ENCODE measurements at regions not wholly inside any gene's neighbourhood (a gene's known extent, or its start where the extent isn't known, plus 50 kb on each side); places are given as distances from the start of the nearest gene placed in this dataset.

GRCh38 chr2:208638059-208638458, 231.5 kb downstream of the PTH2R start (continued):
- no peak for TF ChIP-seq CHD2 (IDR thresholded peaks at IDR 0.05; ENCODE audit: low read length, partially characterized antibody)
- no peak for TF ChIP-seq GATA2 (CRISPR knock-in tag; IDR thresholded peaks at IDR 0.05)
- no peak for TF ChIP-seq TEAD4 (IDR thresholded peaks at IDR 0.05; ENCODE audit: borderline replicate concordance, insufficient read depth)
- TF ChIP-seq FOXJ3 (CRISPR knock-in tag; IDR thresholded peaks at IDR 0.05) = no peak
- no peak for TF ChIP-seq MAX (IDR thresholded peaks at IDR 0.05; ENCODE audit: low read depth)
- TF ChIP-seq CTCF (IDR thresholded peaks at IDR 0.05) = no peak

GRCh38 chr2:208642125-208642779, 235.7 kb downstream of the PTH2R start:
- no peaks in the 10 kb centered on the region for H3K9me3 ChIP-seq
- DNase-seq = no peak
- CTCF ChIA-PET = interaction anchor here (1.5 kb wide), 1 partner anchor 10 kb away, joined by 4 read pairs; no protein-coding TSS in a partner anchor
- no peak overlapping the region for H3K4me2 ChIP-seq
- H3K9ac ChIP-seq = no peak overlapping the region
- H3F3A ChIP-seq (replicated peaks; ENCODE audit: insufficient read depth) = no peaks in the 10 kb centered on the region
- no peak overlapping the region for H3K27ac ChIP-seq (ENCODE audit: low read depth in 2 of 2, low read length in 1 of 2)
- H3K79me2 ChIP-seq (ENCODE audit: insufficient read depth) = no peaks in the 10 kb centered on the region
- no peak overlapping the region for H2AFZ ChIP-seq (ENCODE audit: low read depth)
- POLR2A ChIA-PET = no interaction called here
- H3K4me1 ChIP-seq (ENCODE audit: control insufficient read depth in 1 of 2, insufficient read depth in 2 of 2, low read depth in 1 of 2, low read length in 1 of 2) = no peaks in the 10 kb centered on the region
- no peaks in the 10 kb centered on the region for H4K20me1 ChIP-seq (ENCODE audit: insufficient read depth)
- WGBS (ENCODE audit: low lambda C conversion rate) = 0% methylated on average over 2 of the region's 2 CpGs
- H3K4me3 ChIP-seq (ENCODE audit: low read depth in 2 of 2, low read length in 1 of 2) = no peak overlapping the region
- H3K36me3 ChIP-seq (replicated peaks in 1 of 2; ENCODE audit: control insufficient read depth in 1 of 2, insufficient read depth in 2 of 2, low read length in 1 of 2) = no peaks in the 10 kb centered on the region
- TF ChIP-seq GABPA (IDR thresholded peaks at IDR 0.05; ENCODE audit: low read depth) (no peak), CHD2 (IDR thresholded peaks at IDR 0.05; ENCODE audit: low read length, partially characterized antibody) (no peak), TAF1 (IDR thresholded peaks at IDR 0.05; ENCODE audit: borderline replicate concordance, low read depth, low read length) (no peak), POLR2AphosphoS5 (IDR thresholded peaks at IDR 0.05; ENCODE audit: low read depth, low read length) (no peak), FOSL2 (IDR thresholded peaks at IDR 0.05; ENCODE audit: borderline replicate concordance, low read depth) (no peak), EZH2phosphoT487 (IDR thresholded peaks at IDR 0.05; ENCODE audit: borderline replicate concordance, low read depth) (no peak), USF2 (IDR thresholded peaks at IDR 0.05; ENCODE audit: borderline replicate concordance, low read depth, low read length) (no peak)
- H3K9me2 ChIP-seq = no peaks in the 10 kb centered on the region
- no peaks in the 10 kb centered on the region for H3K27me3 ChIP-seq (ENCODE audit: insufficient read depth)

Data from SK-N-SH (cell line).